Fibroblast of pulmonary artery (primary cell): ENCODE measurements at regions not wholly inside any gene's neighbourhood (a gene's known extent, or its start where the extent isn't known, plus 50 kb on each side); places are given as distances from the start of the nearest gene placed in this dataset.
"Not testable (repeated sequence)": the region's sequence is repeated elsewhere in the genome, so short reads cannot be mapped to it uniquely, and the experiment has no call there.

Source experiments
- DNase-seq: peaks from one replicate; pipeline ENCODE4 v3.0.0-alpha.2; 2010; ENCODE audit warnings: low read depth
- H3K4me3 ChIP-seq: replicated peaks from 2 replicates; pipeline ENCODE4 v1.5.1; 2011; ENCODE audit warnings: low read depth, mild to moderate bottlenecking, control low read depth, low read length, moderate library complexity
- CTCF ChIP-seq: IDR thresholded peaks from 2 replicates; pipeline ENCODE4 v1.5.1; 2011; ENCODE audit warnings: mild to moderate bottlenecking, control low read depth, low read length, inconsistent platforms; ENCODE audit errors: missing control alignments

GRCh38 chr3:82637574-82637973 is 876.1 kb upstream of the GBE1 start:
- TF ChIP-seq CTCF, result no peak
- H3K4me3 ChIP-seq, result no peak overlapping the region
- no peak for DNase-seq

GRCh38 chr3:82636177-82636576 is 874.7 kb upstream of the GBE1 start:
- no peak for DNase-seq
- no peak for TF ChIP-seq CTCF

GRCh38 chr3:82633319-82633718 is 871.9 kb upstream of the GBE1 start:
- no peak for DNase-seq
- no peak overlapping the region for H3K4me3 ChIP-seq
- TF ChIP-seq CTCF, result no peak

More at GRCh38 chr3:82636177-82636576, 874.7 kb upstream of the GBE1 start:
- no peak overlapping the region for H3K4me3 ChIP-seq

- no peak overlapping the region for H3K4me3 ChIP-seq
- no peak for DNase-seq
- TF ChIP-seq CTCF, result no peak
Observed at GRCh38 chr3:82629937-82630336, 868.5 kb upstream of the GBE1 start.

GRCh38 chr3:82628385-82629014 is 867.1 kb upstream of the GBE1 start:
- DNase-seq, result no peak
- H3K4me3 ChIP-seq, result no peak overlapping the region
- no peak for TF ChIP-seq CTCF

GRCh38 chr3:82627733-82628132 is 866.3 kb upstream of the GBE1 start:
- TF ChIP-seq CTCF, result no peak
- no peak for DNase-seq
- no peak overlapping the region for H3K4me3 ChIP-seq

- not testable (repeated sequence) for DNase-seq, H3K4me3 ChIP-seq
Observed at GRCh38 chr3:82620744-82621143, 859.3 kb upstream of the GBE1 start.
